ENCODE measurements at regions not wholly inside any gene's neighbourhood (a gene's known extent, or its start where the extent isn't known, plus 50 kb on each side); places are given as distances from the start of the nearest gene placed in this dataset.

GRCh38 chr3:72490688-72491435 lies 357.4 kb downstream of the SHQ1 start:
- H3K9me3 Mint-ChIP-seq, result peaks cover 4 to 5% of the 10 kb centered on the region in 2 donors
- peaks cover 8 to 14% of the 10 kb centered on the region in 2 donors for H3K36me3 Mint-ChIP-seq (ENCODE audit: insufficient read depth in 2 of 2)
- H3K27ac Mint-ChIP-seq, result no peak overlapping the region
- DNase-seq (no peak), ATAC-seq (replicated peaks in 1 of 2) (no peak)
- no peaks in the 10 kb centered on the region for H3K27me3 Mint-ChIP-seq (ENCODE audit: low read depth)
- H3K4me3 Mint-ChIP-seq, result no peak overlapping the region
- peaks cover 48% of the 10 kb centered on the region for H3K4me1 Mint-ChIP-seq (ENCODE audit: low read depth)

DNA sequence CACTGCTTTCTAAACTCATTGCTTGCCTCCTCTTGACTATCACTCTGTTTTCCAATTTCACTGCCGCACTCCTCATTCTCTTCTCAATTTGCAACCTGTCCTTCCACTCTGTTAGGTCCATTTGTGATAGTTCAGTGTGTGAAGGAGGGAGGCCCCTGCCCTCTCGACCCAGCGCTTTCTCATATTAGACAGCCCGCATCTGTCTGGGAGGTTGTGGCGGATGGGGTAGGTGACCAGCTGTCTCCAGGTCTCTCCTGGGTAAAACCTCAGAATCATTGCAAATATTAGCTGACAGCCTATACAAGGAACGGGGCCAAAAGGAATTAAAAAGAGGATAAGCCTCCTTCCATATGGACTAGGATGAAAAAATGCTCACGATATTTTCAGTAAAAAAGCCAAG lies 358.3 kb downstream of the SHQ1 start:
- H3K27ac Mint-ChIP-seq, result no peak overlapping the region
- H3K9me3 Mint-ChIP-seq, result peaks cover 5 to 7% of the 10 kb centered on the region in 2 donors
- no peak overlapping the region for H3K4me3 Mint-ChIP-seq
- ATAC-seq (replicated peaks in 1 of 2) (no peak), DNase-seq (no peak)
- H3K27me3 Mint-ChIP-seq (ENCODE audit: low read depth), result no peaks in the 10 kb centered on the region
- peaks cover 13 to 23% of the 10 kb centered on the region in 2 donors for H3K36me3 Mint-ChIP-seq (ENCODE audit: insufficient read depth in 2 of 2)
- H3K4me1 Mint-ChIP-seq (ENCODE audit: low read depth), result peaks cover 51% of the 10 kb centered on the region

DNA sequence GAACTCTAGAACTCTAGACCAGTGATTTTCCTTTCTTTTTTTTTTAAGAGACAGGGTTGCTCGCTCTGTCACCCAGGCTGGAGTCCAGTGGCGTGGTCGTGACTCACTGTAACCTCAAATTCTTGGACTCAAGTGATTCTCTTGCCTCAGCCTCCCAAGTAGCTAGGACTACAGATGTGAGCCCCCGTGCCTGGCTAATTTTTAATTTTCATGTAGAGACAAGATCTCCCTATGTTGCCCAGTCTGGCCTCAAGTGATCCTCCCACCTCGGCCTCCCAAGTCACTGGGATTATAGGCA lies 359.6 kb downstream of the SHQ1 start:
- peak overlapping the region; percentile 82 for H3K27ac Mint-ChIP-seq
- H3K4me1 Mint-ChIP-seq (ENCODE audit: low read depth), result peaks cover 61% of the 10 kb centered on the region
- peaks cover 2 to 5% of the 10 kb centered on the region in 2 donors for H3K9me3 Mint-ChIP-seq
- peaks cover 14 to 24% of the 10 kb centered on the region in 2 donors for H3K36me3 Mint-ChIP-seq (ENCODE audit: insufficient read depth in 2 of 2)
- H3K4me3 Mint-ChIP-seq, result peak overlapping the region; percentile 40 to 70
- DNase-seq (no peak), ATAC-seq (replicated peaks in 1 of 2) (no peak)
- H3K27me3 Mint-ChIP-seq (ENCODE audit: low read depth), result no peaks in the 10 kb centered on the region

DNA sequence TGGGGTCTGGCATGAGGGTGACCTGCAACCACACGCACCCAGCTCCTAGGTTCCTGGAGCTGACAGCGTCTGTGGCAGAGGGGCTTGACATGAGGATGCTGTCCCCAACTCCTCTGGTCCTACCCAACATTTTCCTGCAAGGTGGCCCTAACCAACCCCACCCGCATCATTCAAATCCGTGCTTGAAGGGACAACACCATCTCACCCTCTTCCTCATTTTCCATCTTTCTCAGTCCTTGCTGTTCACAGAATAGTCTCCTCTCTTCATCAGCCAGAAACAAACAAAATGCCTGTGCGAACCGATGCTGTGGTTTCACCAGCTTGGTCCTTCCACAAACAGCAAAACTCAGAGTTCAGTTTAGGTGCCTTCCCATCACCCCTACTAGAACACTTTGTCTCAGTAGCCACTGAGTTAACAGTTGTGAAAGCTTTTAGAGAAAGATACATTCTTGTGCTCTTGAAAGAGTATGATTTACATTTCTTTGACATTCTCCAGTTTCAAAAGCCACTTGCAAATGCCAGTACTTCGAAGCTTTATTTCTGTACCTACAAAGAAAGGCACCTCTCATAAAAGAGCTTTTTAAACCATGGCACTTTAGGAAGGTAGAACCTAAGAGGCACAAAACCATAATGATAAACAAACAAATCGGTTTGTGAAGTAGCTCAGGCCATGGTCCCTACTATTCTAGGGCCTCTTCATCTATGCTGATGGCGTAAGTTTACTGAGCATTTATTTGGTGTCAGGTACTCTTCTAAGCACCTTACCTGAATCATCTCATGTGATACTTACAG lies 360.1 kb downstream of the SHQ1 start:
- DNase-seq (no peak), ATAC-seq (replicated peaks in 1 of 2) (no peak)
- Mint-ChIP-seq H3K9me3 (peaks cover 2 to 5% of the 10 kb centered on the region in 2 donors), H3K4me3 (peak overlapping the region; percentile 48 to 70), H3K27me3 (ENCODE audit: low read depth) (no peaks in the 10 kb centered on the region), H3K36me3 (ENCODE audit: insufficient read depth in 2 of 2) (peaks cover 12 to 21% of the 10 kb centered on the region in 2 donors), H3K27ac (peak overlapping the region; percentile 82), H3K4me1 (ENCODE audit: low read depth) (peaks cover 66% of the 10 kb centered on the region)

DNA sequence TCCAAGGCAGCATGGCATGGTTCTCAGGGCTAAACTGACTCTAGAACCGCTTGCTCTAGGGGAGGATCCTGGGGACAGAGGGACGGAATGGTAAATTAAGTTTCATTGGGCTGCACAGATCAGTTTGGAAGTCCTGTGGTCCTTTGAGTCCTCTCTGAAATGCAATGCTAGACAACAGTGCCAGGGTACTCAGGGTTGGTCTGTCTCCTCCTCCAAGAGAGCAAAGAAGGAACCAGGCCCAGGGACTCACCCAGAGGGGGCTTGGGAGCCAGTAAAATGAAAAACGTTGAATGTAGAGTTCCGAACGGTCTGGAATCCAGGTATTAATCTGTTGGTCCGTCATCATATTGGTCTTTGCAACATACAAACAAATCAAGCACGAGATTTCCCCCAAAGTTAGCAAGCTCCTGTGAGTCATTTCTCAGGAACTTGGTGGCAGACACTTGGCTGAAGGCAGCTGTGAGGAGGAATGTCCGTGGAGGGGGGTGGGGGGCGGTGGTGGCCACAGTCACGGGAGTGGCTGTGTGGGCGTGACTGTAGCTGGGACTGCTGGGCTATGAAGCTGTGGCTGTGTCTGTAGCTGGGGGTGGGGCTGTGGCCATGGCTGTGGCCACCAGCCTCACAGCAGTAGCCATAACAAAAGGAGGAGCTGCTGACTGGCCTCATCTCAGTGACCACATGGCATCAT lies 361.0 kb downstream of the SHQ1 start:
- DNase-seq, result peak; percentile 65 to 80
- Mint-ChIP-seq H3K36me3 (ENCODE audit: insufficient read depth in 2 of 2) (peaks cover 12 to 21% of the 10 kb centered on the region in 2 donors), H3K27ac (peak overlapping the region; percentile 86), H3K4me3 (peak overlapping the region; percentile 60 to 65), H3K27me3 (ENCODE audit: low read depth) (no peaks in the 10 kb centered on the region), H3K4me1 (ENCODE audit: low read depth) (peaks cover 76% of the 10 kb centered on the region), H3K9me3 (peaks cover 2 to 5% of the 10 kb centered on the region in 2 donors)
- peak; percentile 44 to 45 for ATAC-seq (replicated peaks in 1 of 2)

GRCh38 chr3:72485641-72486040 lies 362.6 kb downstream of the SHQ1 start:
- Mint-ChIP-seq H3K4me3 (peak overlapping the region; percentile 24 to 59), H3K27me3 (ENCODE audit: low read depth) (no peaks in the 10 kb centered on the region), H3K27ac (peak overlapping the region; percentile 72), H3K36me3 (ENCODE audit: insufficient read depth in 2 of 2) (peaks cover 12 to 21% of the 10 kb centered on the region in 2 donors), H3K4me1 (ENCODE audit: low read depth) (peaks cover 83% of the 10 kb centered on the region), H3K9me3 (peaks cover 5% of the 10 kb centered on the region in 2 donors)
- ATAC-seq (replicated peaks in 1 of 2) (no peak), DNase-seq (no peak)

GRCh38 chr3:72483554-72484104 lies 364.6 kb downstream of the SHQ1 start:
- H3K27me3 Mint-ChIP-seq (ENCODE audit: low read depth), result no peaks in the 10 kb centered on the region
- peak overlapping the region; percentile 94 for H3K27ac Mint-ChIP-seq
- peak overlapping the region; percentile 66 to 72 for H3K4me3 Mint-ChIP-seq
- ATAC-seq (replicated peaks in 1 of 2), result no peak
- H3K9me3 Mint-ChIP-seq, result peaks cover 10 to 13% of the 10 kb centered on the region in 2 donors
- peaks cover 19 to 28% of the 10 kb centered on the region in 2 donors for H3K36me3 Mint-ChIP-seq (ENCODE audit: insufficient read depth in 2 of 2)
- peaks cover 97% of the 10 kb centered on the region for H3K4me1 Mint-ChIP-seq (ENCODE audit: low read depth)
- no peak for DNase-seq

DNA sequence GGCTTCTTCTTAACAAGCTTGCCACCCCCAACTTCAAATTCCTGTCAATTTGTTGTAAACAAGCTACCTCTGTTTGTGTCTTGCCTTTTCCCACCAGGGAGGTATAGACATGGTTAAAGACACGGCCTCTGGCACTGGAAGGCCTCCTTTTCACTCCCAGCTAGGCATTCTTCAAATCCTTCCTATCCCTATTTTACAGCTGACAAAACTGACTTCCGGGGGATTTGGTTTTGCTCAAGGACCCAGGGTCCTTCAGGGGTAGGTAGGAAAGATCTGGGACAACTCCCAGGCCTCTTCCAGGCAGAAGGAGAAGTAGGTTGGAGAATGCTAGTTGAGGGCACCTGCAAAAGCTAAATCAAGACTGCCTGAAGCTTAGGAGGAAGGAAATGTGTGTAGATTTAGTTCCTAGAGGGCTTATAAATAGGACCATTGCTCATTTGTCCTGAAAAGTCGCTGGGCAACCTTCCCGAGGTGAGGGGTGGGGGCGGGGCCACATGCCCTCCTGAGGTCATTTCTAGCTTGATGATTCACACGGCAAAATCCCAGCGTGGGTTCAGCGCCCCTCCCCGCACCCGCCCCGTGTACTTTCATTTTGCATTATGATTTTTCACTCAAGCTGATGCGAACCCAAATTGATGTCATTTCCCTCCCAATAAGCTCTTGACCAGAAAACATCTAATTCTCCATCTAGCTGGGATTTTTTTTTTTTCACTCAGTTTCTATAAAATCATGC lies 365.5 kb downstream of the SHQ1 start:
- Mint-ChIP-seq H3K9me3 (peaks cover 10 to 13% of the 10 kb centered on the region in 2 donors), H3K27ac (peak overlapping the region; percentile 94), H3K4me3 (peak overlapping the region; percentile 66 to 72), H3K36me3 (ENCODE audit: insufficient read depth in 2 of 2) (peaks cover 19 to 28% of the 10 kb centered on the region in 2 donors), H3K4me1 (ENCODE audit: low read depth) (peaks cover 91% of the 10 kb centered on the region), H3K27me3 (ENCODE audit: low read depth) (no peaks in the 10 kb centered on the region)
- ATAC-seq (replicated peaks in 1 of 2), result peak; percentile 35 to 41
- DNase-seq, result peak; percentile 83 to 86

- peak; percentile 30 to 44 for DNase-seq
Observed at GRCh38 chr3:72481542-72481941, 366.7 kb downstream of the SHQ1 start.

GRCh38 chr3:72480366-72480765 lies 367.9 kb downstream of the SHQ1 start:
- DNase-seq (peak in 1 of 2 donors; percentile 29), ATAC-seq (replicated peaks in 1 of 2) (no peak)
- H3K4me3 Mint-ChIP-seq, result peak overlapping the region in 1 of 2 donors; percentile 39
- peaks cover 8 to 10% of the 10 kb centered on the region in 2 donors for H3K9me3 Mint-ChIP-seq
- peak overlapping the region; percentile 91 for H3K27ac Mint-ChIP-seq
- peaks cover 88% of the 10 kb centered on the region for H3K4me1 Mint-ChIP-seq (ENCODE audit: low read depth)
- no peaks in the 10 kb centered on the region for H3K27me3 Mint-ChIP-seq (ENCODE audit: low read depth)
- peaks cover 16% of the 10 kb centered on the region in 2 donors for H3K36me3 Mint-ChIP-seq (ENCODE audit: insufficient read depth in 2 of 2)

More at GRCh38 chr3:72481542-72481941, 366.7 kb downstream of the SHQ1 start:
- Mint-ChIP-seq H3K27me3 (ENCODE audit: low read depth) (no peaks in the 10 kb centered on the region), H3K4me3 (peak overlapping the region; percentile 39 to 49), H3K9me3 (peaks cover 10 to 13% of the 10 kb centered on the region in 2 donors), H3K4me1 (ENCODE audit: low read depth) (peaks cover 90% of the 10 kb centered on the region), H3K36me3 (ENCODE audit: insufficient read depth in 2 of 2) (peaks cover 21 to 26% of the 10 kb centered on the region in 2 donors), H3K27ac (peak overlapping the region; percentile 91)
- peak; percentile 38 to 56 for ATAC-seq (replicated peaks in 1 of 2)

DNA sequence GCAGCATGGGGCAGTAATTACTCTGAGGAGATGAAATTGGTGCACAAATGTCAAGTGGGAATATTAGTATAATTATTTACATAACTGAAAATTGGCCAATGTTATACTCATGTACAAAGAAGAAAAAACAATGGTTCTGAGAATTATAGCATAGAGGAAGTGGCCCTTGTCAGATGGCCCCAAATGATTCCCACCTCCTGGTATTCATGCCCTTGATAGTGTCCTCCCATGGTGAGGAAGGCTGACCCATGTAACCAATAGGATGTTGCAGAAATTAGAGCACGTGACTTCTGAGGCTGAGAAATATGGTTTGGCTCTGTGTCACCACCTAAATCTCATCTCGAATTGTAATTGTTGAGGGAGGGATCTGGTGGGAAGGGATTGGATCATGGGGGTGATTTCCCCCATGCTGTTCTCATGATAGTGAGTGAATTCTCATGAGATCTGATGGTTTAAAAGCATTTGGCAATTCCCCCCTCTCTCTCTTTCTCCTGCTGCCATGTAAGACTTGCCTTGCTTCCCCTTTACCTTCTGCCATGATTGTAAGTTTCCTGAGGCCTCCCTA lies 368.5 kb downstream of the SHQ1 start:
- Mint-ChIP-seq H3K9me3 (peaks cover 5 to 10% of the 10 kb centered on the region in 2 donors), H3K4me1 (ENCODE audit: low read depth) (peaks cover 88% of the 10 kb centered on the region), H3K4me3 (peak overlapping the region in 1 of 2 donors; percentile 39), H3K27me3 (ENCODE audit: low read depth) (no peaks in the 10 kb centered on the region), H3K27ac (peak overlapping the region; percentile 91), H3K36me3 (ENCODE audit: insufficient read depth in 2 of 2) (peaks cover 9 to 12% of the 10 kb centered on the region in 2 donors)
- DNase-seq (no peak), ATAC-seq (replicated peaks in 1 of 2) (no peak)

- H3K27ac Mint-ChIP-seq, result no peak overlapping the region
Observed at GRCh38 chr3:72476139-72476483, 372.1 kb downstream of the SHQ1 start.

More at GRCh38 chr3:72476139-72476483, 372.1 kb downstream of the SHQ1 start:
- H3K36me3 Mint-ChIP-seq (ENCODE audit: insufficient read depth in 2 of 2), result peaks cover 12 to 13% of the 10 kb centered on the region in 2 donors
- ATAC-seq (replicated peaks in 1 of 2) (no peak), DNase-seq (no peak)
- peaks cover 4% of the 10 kb centered on the region for H3K27me3 Mint-ChIP-seq (ENCODE audit: low read depth)
- peaks cover 80% of the 10 kb centered on the region for H3K4me1 Mint-ChIP-seq (ENCODE audit: low read depth)
- no peak overlapping the region for H3K4me3 Mint-ChIP-seq
- peaks cover 5 to 13% of the 10 kb centered on the region in 2 donors for H3K9me3 Mint-ChIP-seq
